ENCODE measurements at regions not wholly inside any gene's neighbourhood (a gene's known extent, or its start where the extent isn't known, plus 50 kb on each side); places are given as distances from the start of the nearest gene placed in this dataset.

DNA sequence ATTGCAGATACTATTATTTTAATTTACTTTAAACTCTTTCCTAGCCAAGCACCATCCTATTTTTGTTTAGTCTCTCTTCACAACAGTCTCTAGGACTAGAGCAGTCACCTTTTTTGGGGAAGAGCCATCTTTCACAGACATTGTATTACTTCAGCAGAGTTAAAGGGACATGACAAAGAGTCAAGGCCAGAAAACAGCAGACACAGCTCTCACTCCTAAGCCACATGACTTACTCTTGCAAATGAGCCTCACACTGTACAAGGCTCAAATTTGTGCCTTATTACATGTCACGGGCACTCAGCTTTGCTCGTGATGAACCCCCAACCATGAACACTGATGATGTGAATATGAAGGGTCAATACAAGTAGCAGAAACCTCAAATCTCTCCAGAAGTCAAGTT lies 104.3 kb downstream of the ZNF608 start:
- no peak for DNase-seq
- H3K36me3 ChIP-seq (replicated peaks) = no peaks in the 10 kb centered on the region
- in situ Hi-C loops (cut with HindIII; ENCODE audit: low pct_ligation_motif_present, low sequenced_read_pairs) = no loop called here

GRCh38 chr5:124641154-124641792 lies 105.2 kb downstream of the ZNF608 start:
- no peak for TF ChIP-seq CTCF (IDR thresholded peaks at IDR 0.05; ENCODE audit: low read depth, low read length, missing control alignments)

More for the DNA sequence above, 104.3 kb downstream of the ZNF608 start:
- Histone ChIP-seq H3K4me3 (ENCODE audit: low read depth, low read length) (no peak overlapping the region), H3K27ac (no peak overlapping the region), H3K27me3 (replicated peaks) (no peaks in the 10 kb centered on the region)
- TF ChIP-seq CTCF (IDR thresholded peaks at IDR 0.05; ENCODE audit: low read depth, low read length, missing control alignments) = no peak

GRCh38 chr5:124639095-124639665 lies 107.3 kb downstream of the ZNF608 start:
- H3K4me3 ChIP-seq (ENCODE audit: low read depth, low read length) = no peak overlapping the region
- H3K27me3 ChIP-seq (replicated peaks) = no peaks in the 10 kb centered on the region
- no peak for TF ChIP-seq CTCF (IDR thresholded peaks at IDR 0.05; ENCODE audit: low read depth, low read length, missing control alignments)
- in situ Hi-C loops (cut with HindIII; ENCODE audit: low pct_ligation_motif_present, low sequenced_read_pairs) = no loop called here
- no peak overlapping the region for H3K27ac ChIP-seq
- H3K36me3 ChIP-seq (replicated peaks) = no peaks in the 10 kb centered on the region
- no peak for DNase-seq

More at GRCh38 chr5:124641154-124641792, 105.2 kb downstream of the ZNF608 start:
- DNase-seq = no peak
- no peaks in the 10 kb centered on the region for H3K27me3 ChIP-seq (replicated peaks)
- H3K4me3 ChIP-seq (ENCODE audit: low read depth, low read length) = no peak overlapping the region
- in situ Hi-C loops (cut with HindIII; ENCODE audit: low pct_ligation_motif_present, low sequenced_read_pairs) = no loop called here
- H3K36me3 ChIP-seq (replicated peaks) = no peaks in the 10 kb centered on the region
- H3K27ac ChIP-seq = no peak overlapping the region

- H3K4me3 ChIP-seq (ENCODE audit: low read depth, low read length) = no peak overlapping the region
- no peak overlapping the region for H3K27ac ChIP-seq
- no peak for DNase-seq
- H3K36me3 ChIP-seq (replicated peaks) = no peaks in the 10 kb centered on the region
- no peaks in the 10 kb centered on the region for H3K27me3 ChIP-seq (replicated peaks)
- in situ Hi-C loops (cut with HindIII; ENCODE audit: low pct_ligation_motif_present, low sequenced_read_pairs) = no loop called here
- no peak for TF ChIP-seq CTCF (IDR thresholded peaks at IDR 0.05; ENCODE audit: low read depth, low read length, missing control alignments)
These were observed 109.4 kb downstream of the ZNF608 start for GRCh38 chr5:124637011-124637410.

DNA sequence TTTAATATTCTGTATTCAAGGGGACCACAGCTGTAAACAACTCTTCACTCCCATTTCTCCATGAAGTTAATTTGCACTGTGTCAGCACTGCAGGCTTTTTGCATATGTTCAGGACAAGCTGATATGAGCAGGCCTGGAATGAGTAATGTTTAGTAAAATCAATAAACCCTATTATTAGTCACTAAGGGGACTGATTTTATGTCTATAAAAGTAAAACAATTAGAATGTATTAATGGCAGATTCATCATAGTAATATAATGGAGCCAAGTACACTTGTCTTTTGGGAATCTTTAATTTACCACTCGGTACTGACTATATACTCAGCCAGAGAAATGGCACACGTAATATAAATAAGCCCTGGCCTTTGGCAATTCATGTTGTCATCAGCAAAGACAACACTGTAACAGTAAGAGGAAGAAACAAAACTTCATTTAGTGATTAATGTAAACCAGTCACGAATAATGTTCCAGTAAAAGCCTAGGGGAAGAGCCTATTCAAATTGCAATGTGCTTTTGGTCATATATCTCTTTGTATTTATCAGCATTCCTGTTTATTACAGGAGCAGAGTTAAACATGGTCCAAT lies 111.6 kb downstream of the ZNF608 start:
- Histone ChIP-seq H3K27me3 (replicated peaks) (no peaks in the 10 kb centered on the region), H3K4me3 (ENCODE audit: low read depth, low read length) (no peak overlapping the region), H3K36me3 (replicated peaks) (no peaks in the 10 kb centered on the region), H3K27ac (no peak overlapping the region)
- in situ Hi-C loops (cut with HindIII; ENCODE audit: low pct_ligation_motif_present, low sequenced_read_pairs) = no loop called here
- no peak for TF ChIP-seq CTCF (IDR thresholded peaks at IDR 0.05; ENCODE audit: low read depth, low read length, missing control alignments)
- no peak for DNase-seq
